ENCODE measurements at regions not wholly inside any gene's neighbourhood (a gene's known extent, or its start where the extent isn't known, plus 50 kb on each side); places are given as distances from the start of the nearest gene placed in this dataset.

DNA sequence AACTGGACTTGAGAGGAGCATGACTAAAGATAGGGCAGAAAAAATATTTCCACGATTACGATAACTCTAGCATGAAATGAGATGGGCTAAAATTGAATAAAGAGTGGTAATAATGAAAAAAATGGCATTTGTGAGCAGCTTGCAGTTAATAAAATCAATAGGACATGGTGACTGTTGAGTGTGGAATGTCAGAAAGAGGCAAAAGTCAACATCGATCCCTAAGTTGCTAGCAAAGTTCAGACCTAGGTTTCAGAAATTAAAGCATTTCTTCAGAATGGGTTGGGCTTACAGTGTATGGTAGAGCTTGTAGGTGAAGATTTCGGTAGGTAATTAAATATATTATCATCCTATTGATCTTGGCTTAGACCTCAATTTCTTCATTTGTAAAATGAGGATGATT is 656.7 kb upstream of the NRG3 start:
- TF ChIP-seq, protein P1, sequence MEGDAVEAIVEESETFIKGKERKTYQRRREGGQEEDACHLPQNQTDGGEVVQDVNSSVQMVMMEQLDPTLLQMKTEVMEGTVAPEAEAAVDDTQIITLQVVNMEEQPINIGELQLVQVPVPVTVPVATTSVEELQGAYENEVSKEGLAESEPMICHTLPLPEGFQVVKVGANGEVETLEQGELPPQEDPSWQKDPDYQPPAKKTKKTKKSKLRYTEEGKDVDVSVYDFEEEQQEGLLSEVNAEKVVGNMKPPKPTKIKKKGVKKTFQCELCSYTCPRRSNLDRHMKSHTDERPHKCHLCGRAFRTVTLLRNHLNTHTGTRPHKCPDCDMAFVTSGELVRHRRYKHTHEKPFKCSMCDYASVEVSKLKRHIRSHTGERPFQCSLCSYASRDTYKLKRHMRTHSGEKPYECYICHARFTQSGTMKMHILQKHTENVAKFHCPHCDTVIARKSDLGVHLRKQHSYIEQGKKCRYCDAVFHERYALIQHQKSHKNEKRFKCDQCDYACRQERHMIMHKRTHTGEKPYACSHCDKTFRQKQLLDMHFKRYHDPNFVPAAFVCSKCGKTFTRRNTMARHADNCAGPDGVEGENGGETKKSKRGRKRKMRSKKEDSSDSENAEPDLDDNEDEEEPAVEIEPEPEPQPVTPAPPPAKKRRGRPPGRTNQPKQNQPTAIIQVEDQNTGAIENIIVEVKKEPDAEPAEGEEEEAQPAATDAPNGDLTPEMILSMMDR (conservative IDR thresholded peaks at IDR 0.05): no peak
- no peak for TF ChIP-seq EZH2 (IDR thresholded peaks at IDR 0.05; ENCODE audit: low read depth)
